ENCODE measurements at regions not wholly inside any gene's neighbourhood (a gene's known extent, or its start where the extent isn't known, plus 50 kb on each side); places are given as distances from the start of the nearest gene placed in this dataset.

- TF ChIP-seq TARDBP (IDR thresholded peaks at IDR 0.05) = no peak
- no peak for TF ChIP-seq ELF4 (IDR thresholded peaks at IDR 0.05)
- no peak for TF ChIP-seq ZNF384 (IDR thresholded peaks at IDR 0.05)
- no peak for TF ChIP-seq FOXA1 (IDR thresholded peaks at IDR 0.05)
- POLR2A ChIA-PET = no interaction called here
- CTCF ChIA-PET = interaction anchor here (0.5 kb wide), 1 partner anchor 12 kb away, joined by 3 read pairs; no protein-coding TSS in a partner anchor
- no peak for DNase-seq (ENCODE audit: extremely low spot score)
Observed at GRCh38 chr4:175891231-175891630, 79.2 kb upstream of the GPM6A start.

- CTCF ChIA-PET = no interaction called here
- TF ChIP-seq FOXA1 (IDR thresholded peaks at IDR 0.05) (no peak), LEF1 (IDR thresholded peaks at IDR 0.05; ENCODE audit: borderline replicate concordance) (no peak), BHLHE40 (IDR thresholded peaks at IDR 0.05; ENCODE audit: borderline replicate concordance) (no peak), NFRKB (IDR thresholded peaks at IDR 0.05) (no peak), ZNF384 (IDR thresholded peaks at IDR 0.05) (no peak), CTBP1 (IDR thresholded peaks at IDR 0.05; ENCODE audit: borderline replicate concordance) (no peak), ELF4 (IDR thresholded peaks at IDR 0.05) (no peak), HDGF (IDR thresholded peaks at IDR 0.05; ENCODE audit: borderline replicate concordance) (no peak), SUZ12 (IDR thresholded peaks at IDR 0.05) (no peak), FOXK2 (IDR thresholded peaks at IDR 0.05) (no peak), FOXM1 (IDR thresholded peaks at IDR 0.05; ENCODE audit: borderline replicate concordance) (no peak), PKNOX1 (IDR thresholded peaks at IDR 0.05) (no peak), SP1 (IDR thresholded peaks at IDR 0.05) (no peak), TARDBP (IDR thresholded peaks at IDR 0.05) (no peak), ARNT (IDR thresholded peaks at IDR 0.05) (no peak), L3MBTL2 (conservative IDR thresholded peaks at IDR 0.05) (no peak)
- POLR2A ChIA-PET = no interaction called here
- peak; percentile 25 for DNase-seq (ENCODE audit: extremely low spot score)
Observed at GRCh38 chr4:175891851-175892250, 79.8 kb upstream of the GPM6A start.

- DNase-seq (ENCODE audit: extremely low spot score) = no peak
- ChIA-PET CTCF (no interaction called here), POLR2A (no interaction called here)
- TF ChIP-seq ZNF384 (IDR thresholded peaks at IDR 0.05) (no peak), FOXA1 (IDR thresholded peaks at IDR 0.05) (no peak), L3MBTL2 (conservative IDR thresholded peaks at IDR 0.05) (no peak), TARDBP (IDR thresholded peaks at IDR 0.05) (no peak), NFRKB (IDR thresholded peaks at IDR 0.05) (no peak), LEF1 (IDR thresholded peaks at IDR 0.05; ENCODE audit: borderline replicate concordance) (no peak), SP1 (IDR thresholded peaks at IDR 0.05) (no peak), SUZ12 (IDR thresholded peaks at IDR 0.05) (no peak), CTBP1 (IDR thresholded peaks at IDR 0.05; ENCODE audit: borderline replicate concordance) (no peak), FOXK2 (IDR thresholded peaks at IDR 0.05) (no peak), HDGF (IDR thresholded peaks at IDR 0.05; ENCODE audit: borderline replicate concordance) (no peak), FOXM1 (IDR thresholded peaks at IDR 0.05; ENCODE audit: borderline replicate concordance) (no peak), ARNT (IDR thresholded peaks at IDR 0.05) (no peak), PKNOX1 (IDR thresholded peaks at IDR 0.05) (no peak), ELF4 (IDR thresholded peaks at IDR 0.05) (no peak), BHLHE40 (IDR thresholded peaks at IDR 0.05; ENCODE audit: borderline replicate concordance) (no peak)
Observed at GRCh38 chr4:175905925-175906324, 93.9 kb upstream of the GPM6A start.

GRCh38 chr4:175906384-175906783, 94.3 kb upstream of the GPM6A start:
- CTCF ChIA-PET = no interaction called here
- DNase-seq (ENCODE audit: extremely low spot score) = no peak
- no peak for TF ChIP-seq PKNOX1 (IDR thresholded peaks at IDR 0.05)
- no peak for TF ChIP-seq ARNT (IDR thresholded peaks at IDR 0.05)
- TF ChIP-seq LEF1 (IDR thresholded peaks at IDR 0.05; ENCODE audit: borderline replicate concordance) = no peak
- no peak for TF ChIP-seq SUZ12 (IDR thresholded peaks at IDR 0.05)
- TF ChIP-seq FOXA1 (IDR thresholded peaks at IDR 0.05) = no peak
- no peak for TF ChIP-seq ZNF384 (IDR thresholded peaks at IDR 0.05)
- no peak for TF ChIP-seq CTBP1 (IDR thresholded peaks at IDR 0.05; ENCODE audit: borderline replicate concordance)
- POLR2A ChIA-PET = no interaction called here

DNA sequence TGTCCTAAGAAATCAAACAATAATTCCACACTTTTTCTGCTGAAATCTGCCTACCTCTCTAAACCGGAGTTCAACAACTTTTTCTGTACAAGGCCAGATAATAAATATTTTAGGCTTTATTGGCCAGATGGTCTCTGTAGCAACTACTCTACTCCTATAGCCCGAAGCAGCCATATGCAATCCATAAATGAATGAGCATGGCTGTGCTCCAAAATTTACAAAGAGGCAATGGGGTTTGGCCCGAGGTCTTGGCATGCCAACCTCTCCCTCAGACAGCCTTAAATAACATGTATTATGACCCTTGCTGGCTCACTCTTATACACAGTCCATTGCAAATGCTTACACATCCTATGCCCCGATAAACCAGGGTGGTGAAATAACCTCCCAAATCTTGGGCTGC, 98.6 kb upstream of the GPM6A start:
- TF ChIP-seq FOXK2 (IDR thresholded peaks at IDR 0.05) (no peak), PKNOX1 (IDR thresholded peaks at IDR 0.05) (no peak), CTBP1 (IDR thresholded peaks at IDR 0.05; ENCODE audit: borderline replicate concordance) (no peak), SP1 (IDR thresholded peaks at IDR 0.05) (no peak), NFRKB (IDR thresholded peaks at IDR 0.05) (no peak)
- ChIA-PET CTCF (no interaction called here), POLR2A (no interaction called here)
- no peak for DNase-seq (ENCODE audit: extremely low spot score)

- no peak for TF ChIP-seq SUZ12 (IDR thresholded peaks at IDR 0.05)
- TF ChIP-seq ELF4 (IDR thresholded peaks at IDR 0.05) = no peak
- TF ChIP-seq FOXK2 (IDR thresholded peaks at IDR 0.05) = no peak
- ChIA-PET CTCF (no interaction called here), POLR2A (no interaction called here)
- no peak for DNase-seq (ENCODE audit: extremely low spot score)
Observed at GRCh38 chr4:175916626-175917351, 104.7 kb upstream of the GPM6A start.

Data from HEK293T (cell line).